ENCODE measurements at regions not wholly inside any gene's neighbourhood (a gene's known extent, or its start where the extent isn't known, plus 50 kb on each side); places are given as distances from the start of the nearest gene placed in this dataset.
"Not testable (repeated sequence)": the region's sequence is repeated elsewhere in the genome, so short reads cannot be mapped to it uniquely, and the experiment has no call there.

- no peak for DNase-seq
These were observed 543.2 kb upstream of the SGCD start for GRCh38 chr5:155783791-155784190.

DNA sequence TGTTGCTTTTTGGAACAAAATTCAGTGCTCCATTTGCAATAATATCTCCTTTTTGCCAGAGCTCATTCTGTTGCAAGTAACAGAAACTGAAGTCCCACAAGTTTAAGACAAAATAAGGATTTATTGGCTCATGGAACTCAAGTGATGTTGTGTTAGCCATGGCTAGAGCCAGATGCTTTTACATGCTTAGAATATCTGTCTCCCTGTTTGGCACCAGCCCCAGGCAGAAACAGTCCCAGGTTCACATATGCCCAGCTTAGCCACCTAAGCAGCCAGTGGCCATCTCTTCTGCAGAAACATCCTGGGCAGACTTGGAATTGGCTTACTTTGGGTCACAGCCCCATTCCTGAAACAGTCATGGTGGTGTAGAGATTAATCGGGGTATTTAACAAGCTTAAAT, 540.9 kb upstream of the SGCD start:
- DNase-seq, result no peak

DNA sequence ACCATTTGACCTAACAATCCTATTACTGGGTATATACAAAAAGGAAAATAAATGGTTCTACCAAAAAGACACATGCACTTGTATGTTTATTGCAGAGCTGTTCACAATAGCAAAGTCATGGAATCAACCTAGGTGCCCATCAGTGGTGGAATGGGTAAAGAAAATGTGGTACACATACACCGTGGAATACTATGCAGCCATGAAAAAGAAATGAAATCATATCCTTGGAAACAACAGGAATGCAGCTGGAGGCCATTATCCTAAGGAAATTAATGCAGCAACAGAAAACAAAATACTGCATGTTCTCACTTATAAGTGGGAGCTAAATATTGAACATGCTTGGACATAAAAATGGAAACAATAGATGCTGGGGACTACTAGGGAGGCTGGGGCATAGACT, 534.1 kb upstream of the SGCD start:
- DNase-seq, result no peak

DNA sequence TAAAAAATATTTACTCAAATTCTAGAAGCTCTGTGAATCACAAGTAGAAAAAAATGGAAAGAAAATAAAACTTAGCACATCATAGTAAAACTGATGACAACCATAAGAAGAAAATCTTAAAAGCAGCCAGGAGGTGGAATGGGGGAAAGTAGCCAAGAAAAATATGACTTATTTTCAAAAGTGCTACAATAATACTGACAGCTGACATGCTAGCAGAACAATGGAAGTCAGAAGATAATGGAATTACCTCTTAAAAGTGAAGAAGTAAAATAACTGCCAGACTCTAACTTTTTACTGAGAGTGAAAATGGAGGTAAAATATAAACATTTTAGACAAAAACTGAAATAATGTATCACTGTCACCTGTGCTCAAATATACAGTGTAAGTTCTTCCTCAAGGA, 532.2 kb upstream of the SGCD start:
- no peak for DNase-seq

- no peak for DNase-seq
These were observed 527.7 kb upstream of the SGCD start for GRCh38 chr5:155799308-155799707.

DNA sequence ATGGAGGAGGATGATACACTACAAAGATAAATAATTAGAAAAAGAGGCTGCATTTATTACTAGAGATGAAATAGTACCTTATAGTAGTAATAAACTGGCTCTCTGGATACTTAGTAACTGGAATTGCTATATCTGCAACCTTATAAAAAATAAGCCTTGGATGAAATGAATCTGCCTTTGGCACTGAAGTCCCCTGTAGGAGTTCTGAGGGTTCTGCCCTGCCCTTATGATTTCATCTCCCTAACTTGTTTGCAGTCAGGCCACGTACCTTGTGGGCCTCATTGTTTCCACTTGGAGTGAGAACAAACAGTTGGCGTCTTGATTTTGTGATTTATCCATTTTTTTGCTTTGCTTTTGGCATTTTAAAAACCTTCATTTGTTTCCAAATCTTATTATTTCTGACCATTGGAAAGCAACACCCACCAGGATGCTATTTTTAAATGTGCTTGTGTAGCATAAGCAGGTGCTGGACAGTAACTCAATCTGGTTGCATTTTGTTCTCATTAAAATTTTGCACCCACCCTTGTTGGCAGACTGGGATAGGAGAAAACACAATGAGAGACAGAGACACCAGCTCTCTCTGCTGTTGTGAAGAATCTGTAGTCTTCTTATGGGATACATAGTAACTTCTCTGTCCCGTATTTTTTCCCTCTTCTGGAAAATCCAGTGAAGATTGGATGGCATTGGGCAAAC, 518.9 kb upstream of the SGCD start:
- no peak for DNase-seq

DNA sequence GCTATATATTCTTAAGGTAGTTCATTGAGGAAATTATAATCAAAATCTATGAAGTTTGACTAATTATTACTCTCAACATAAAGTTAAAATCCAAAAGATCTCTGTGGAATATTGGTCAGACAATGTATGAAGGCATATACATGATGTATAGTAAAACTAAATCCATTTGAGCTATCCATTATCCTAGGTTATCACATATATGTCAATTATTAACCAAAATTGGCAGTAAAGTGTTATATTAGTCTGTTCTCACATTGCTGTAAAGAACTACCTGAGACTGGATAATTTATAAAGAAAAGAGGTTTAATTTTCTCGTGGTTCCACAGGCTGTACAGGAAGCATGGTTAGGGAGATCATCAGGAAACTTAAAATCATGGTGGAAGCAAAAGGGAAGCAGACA, 511.7 kb upstream of the SGCD start:
- no peak for DNase-seq

DNA sequence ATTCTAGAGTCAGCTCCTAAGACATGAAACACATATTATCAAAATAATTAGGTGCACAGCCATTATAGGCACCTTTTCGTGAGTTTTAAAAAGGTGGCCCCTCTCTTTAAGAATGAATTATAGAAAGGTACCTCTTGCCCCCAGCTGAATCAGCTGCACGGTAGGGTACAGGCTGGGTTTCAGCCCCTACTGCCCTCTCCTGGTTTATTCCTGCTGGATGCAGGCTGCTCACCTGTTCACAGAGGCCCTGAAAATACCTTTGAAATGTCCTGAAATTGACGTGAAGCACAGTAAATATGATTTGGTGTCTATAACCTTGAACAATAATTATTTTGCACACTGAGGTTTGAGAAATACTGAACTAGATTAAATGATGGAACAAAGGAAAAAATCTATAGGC, 504.8 kb upstream of the SGCD start:
- DNase-seq, result no peak

DNA sequence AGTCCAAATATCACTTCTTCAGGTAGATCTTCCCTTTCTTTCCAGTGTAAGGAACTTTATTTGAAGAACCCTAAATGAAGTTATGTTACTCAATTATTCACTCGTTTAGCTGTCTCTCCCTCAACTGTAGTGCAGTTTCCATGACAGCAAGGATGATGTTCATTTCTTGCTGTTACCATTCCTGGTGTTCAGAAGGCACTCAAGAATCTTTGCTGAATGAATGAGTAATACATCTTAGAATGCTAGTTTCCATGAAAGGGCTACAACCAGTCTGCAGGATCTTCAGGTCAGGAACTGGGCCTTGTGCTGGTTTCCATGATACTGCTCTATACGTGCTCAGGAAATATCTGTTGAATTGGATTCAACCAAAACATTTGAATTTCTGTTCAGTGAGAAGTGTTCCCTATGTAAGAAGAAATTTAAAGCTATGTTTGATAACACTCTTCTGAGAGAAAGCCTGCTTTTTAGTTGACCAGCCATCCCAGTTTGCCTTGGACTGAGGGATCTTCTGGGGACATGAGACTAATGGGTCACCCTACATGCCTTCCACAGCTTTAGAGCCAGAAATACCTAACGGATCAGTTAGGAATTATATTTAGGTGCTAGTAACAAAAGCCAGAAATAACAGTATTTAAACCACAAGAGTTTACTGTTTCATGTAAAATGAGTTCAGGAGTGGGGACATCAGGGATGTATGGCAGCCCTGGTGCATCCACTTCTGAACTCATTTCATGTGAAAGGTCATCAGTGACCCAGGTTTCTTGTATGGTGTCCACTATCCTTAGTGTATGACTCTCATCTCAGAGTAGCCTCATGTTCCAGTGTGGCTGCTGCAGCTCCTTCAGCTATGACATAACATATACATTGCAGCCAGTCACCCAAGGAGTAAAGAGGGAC, 500.1 kb upstream of the SGCD start:
- no peak for DNase-seq

DNA sequence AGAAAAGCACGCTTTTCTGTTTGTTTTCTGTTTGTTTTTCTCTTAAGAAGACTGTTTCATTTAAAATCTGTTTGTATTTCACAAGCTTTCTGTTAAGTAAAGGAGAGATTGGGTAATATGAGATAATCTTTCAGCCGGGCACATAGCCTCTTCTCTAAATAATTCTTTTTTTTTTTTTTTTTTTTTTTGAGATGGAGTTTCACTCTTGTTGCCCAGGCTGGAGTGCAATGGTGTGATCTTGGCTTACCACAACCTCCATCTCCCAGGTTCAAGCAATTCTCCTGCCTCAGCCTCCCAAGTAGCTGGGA, 499.5 kb upstream of the SGCD start:
- not testable (repeated sequence) for DNase-seq

- DNase-seq, result no peak
These were observed 499.0 kb upstream of the SGCD start for GRCh38 chr5:155827949-155828348.

GRCh38 chr5:155831491-155831890, 495.5 kb upstream of the SGCD start:
- no peak for DNase-seq

- DNase-seq, result no peak
These were observed 493.7 kb upstream of the SGCD start for GRCh38 chr5:155833287-155833686.

DNA sequence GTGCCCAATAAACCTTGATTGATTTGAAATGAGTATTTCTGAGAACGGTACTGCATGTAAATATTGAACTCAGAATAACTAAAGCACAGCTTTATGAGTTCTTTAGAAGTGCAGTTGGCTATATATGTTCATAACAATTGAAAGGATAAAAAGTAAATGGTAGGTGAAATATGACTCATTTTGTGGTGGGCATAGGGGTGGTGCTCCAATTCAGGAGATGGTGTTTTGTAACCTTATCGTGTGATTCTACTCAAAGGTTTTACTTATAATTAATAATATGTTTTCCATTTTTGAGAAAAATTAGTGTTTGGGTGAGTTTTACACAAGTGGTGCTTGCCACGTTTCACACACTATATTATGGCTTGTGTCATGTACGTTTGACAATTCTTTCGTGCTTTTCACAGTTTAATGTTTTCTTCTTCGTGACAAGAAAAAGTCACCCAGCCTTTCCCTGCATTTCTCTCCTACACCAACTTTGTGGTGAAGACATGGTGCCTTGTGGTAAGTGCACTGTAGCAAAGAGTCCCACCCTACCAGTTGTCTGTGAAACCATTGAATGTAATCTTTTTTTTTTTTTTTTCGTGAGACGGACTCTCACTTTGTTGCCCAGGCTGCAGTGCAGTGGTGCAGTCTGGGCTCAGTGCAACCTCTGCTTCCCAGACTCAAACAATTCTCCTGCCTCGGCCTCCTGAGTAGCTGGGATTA, 492.5 kb upstream of the SGCD start:
- no peak for DNase-seq

- DNase-seq, result no peak
These were observed 490.7 kb upstream of the SGCD start for GRCh38 chr5:155836089-155836803.

DNA sequence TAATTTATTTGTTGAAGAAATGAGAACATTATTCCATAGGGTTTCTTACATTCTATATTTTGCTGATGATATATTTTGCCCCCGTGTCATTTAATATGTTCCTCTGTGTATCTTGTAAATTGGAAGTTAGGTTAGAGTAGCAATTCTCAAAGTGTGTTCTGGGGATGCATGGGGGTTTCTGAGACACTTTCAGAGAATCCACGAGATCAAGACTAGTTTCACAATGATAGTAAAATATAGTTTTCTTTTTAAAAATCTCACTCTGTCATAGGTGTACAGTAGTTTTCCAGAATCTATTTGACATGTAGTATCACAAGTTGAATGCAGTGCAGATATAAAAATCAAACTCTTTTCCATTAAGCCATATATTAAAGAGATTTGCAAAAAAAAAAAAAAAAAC, 488.6 kb upstream of the SGCD start:
- no peak for DNase-seq

GRCh38 chr5:155839251-155840037, 487.5 kb upstream of the SGCD start:
- DNase-seq, result no peak

DNA sequence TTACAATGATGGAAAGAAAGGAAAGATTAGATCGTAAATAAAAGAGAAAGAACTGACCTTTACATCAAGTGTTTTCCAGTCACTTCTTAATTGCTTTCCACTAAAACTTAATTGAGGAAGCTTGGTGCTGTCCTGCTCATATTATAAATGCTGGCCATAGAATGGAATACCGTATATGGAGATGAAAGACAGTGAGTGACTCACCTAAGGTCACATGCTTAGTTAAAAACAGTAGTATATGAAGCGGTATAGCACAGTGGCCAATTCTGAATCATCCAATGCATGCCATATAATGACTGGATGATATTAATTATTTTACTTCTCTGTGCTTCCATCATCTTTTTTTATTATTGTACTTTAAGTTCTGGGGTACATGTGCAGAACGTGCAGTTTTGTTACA, 482.4 kb upstream of the SGCD start:
- DNase-seq, result no peak

DNA sequence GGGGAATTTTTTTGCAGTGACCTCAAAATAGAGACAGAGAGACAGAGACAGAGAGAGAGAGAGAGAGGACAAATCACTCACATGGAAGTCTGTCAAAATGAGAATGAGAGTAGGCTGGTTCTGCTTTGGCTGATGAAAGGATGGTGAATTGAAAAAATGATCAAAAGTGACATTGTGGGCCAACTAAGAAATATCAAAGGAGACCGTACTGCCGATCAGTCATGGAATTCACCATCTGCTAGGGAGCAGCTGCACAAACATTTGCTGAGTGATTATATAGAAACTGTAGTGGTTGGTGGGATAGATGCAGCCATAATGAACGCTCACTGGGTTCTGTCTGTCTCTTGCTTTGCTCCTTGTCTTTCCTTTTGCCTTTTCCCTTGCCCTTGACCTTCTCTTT, 476.6 kb upstream of the SGCD start:
- DNase-seq, result no peak

DNA sequence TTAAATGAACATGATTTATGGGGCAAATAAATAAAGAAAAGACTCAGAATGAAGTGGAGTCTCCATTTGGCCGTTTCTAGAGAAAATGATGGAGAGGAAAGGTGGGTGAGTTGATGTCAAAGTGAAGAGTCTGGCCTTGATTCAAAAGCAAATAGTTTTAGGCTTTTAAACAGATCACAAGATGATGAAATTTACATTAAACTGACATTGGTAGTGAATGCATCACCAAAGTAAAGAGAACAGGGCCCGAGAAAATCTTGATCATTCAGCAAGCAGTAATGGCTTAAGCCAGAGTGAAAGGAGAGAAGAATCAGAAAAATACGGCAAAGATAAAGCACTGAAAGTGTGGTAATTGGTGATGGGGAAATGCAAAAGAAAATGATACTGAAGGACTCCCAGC, 460.0 kb upstream of the SGCD start:
- DNase-seq, result no peak

GRCh38 chr5:155867522-155868088, 459.4 kb upstream of the SGCD start:
- no peak for DNase-seq

- no peak for DNase-seq
These were observed 456.3 kb upstream of the SGCD start for GRCh38 chr5:155870636-155871035.

Data from stimulated activated CD4-positive, alpha-beta T cell treated with anti-CD3 and anti-CD28 coated beads, Interleukin-4, amount 100 ng/mL, for 4 hours (primary cell).